Neural progenitor cell (in vitro differentiated cells): ENCODE measurements at regions not wholly inside any gene's neighbourhood (a gene's known extent, or its start where the extent isn't known, plus 50 kb on each side); places are given as distances from the start of the nearest gene placed in this dataset.

Experiments used
- DNase-seq: peaks from one replicate; pipeline ENCODE4 v3.0.0-alpha.2; 2016; ENCODE audit warnings: low spot score
- H2AFZ ChIP-seq: fragments of 200-600 bp; sonication (generic); replicated peaks from 2 replicates; pipeline ENCODE4 v1.6.1; 2016; ENCODE audit warnings: antibody characterized with exemption
- H3F3A ChIP-seq: fragments of 200-600 bp; sonication (generic); 2 replicates; pipeline ENCODE4 v1.6.1; 2016; ENCODE audit warnings: antibody characterized with exemption, low read depth
- H3K27ac ChIP-seq: fragments of 200-600 bp; sonication (generic); 2 replicates; pipeline ENCODE4 v1.5.1; 2016; ENCODE audit warnings: mild to moderate bottlenecking
- H3K27me3 ChIP-seq: fragments of 200-600 bp; sonication (generic); 2 replicates; pipeline ENCODE4 v1.6.1; 2016; ENCODE audit warnings: mild to moderate bottlenecking, moderate library complexity
- H3K36me3 ChIP-seq: fragments of 200-600 bp; sonication (generic); 2 replicates; pipeline ENCODE4 v1.5.1; 2016
- H3K4me1 ChIP-seq: fragments of 200-600 bp; sonication (generic); 2 replicates; pipeline ENCODE4 v1.6.1; 2016; ENCODE audit warnings: mixed run types
- H3K4me2 ChIP-seq: fragments of 200-600 bp; sonication (generic); 2 replicates; pipeline ENCODE4 v1.6.1; 2016
- H3K4me3 ChIP-seq: fragments of 200-600 bp; sonication (generic); 2 replicates; pipeline ENCODE4 v1.5.1; 2016
- H3K79me2 ChIP-seq: fragments of 200-600 bp; sonication (generic); 2 replicates; pipeline ENCODE4 v1.6.1; 2016; ENCODE audit warnings: low read depth
- H3K9ac ChIP-seq: fragments of 200-600 bp; sonication (generic); 2 replicates; pipeline ENCODE4 v1.6.1; 2016
- H3K9me3 ChIP-seq: fragments of 200-600 bp; sonication (generic); 2 replicates; pipeline ENCODE4 v1.5.1; 2016; ENCODE audit warnings: low read depth
- H4K20me1 ChIP-seq: fragments of 200-600 bp; sonication (generic); 2 replicates; pipeline ENCODE4 v1.6.1; 2016; ENCODE audit warnings: low read depth
- H3K27ac Mint-ChIP-seq: 3 replicates; pipeline ENCODE4 v1.8.0; 2021; ENCODE audit warnings: mixed read lengths
- H3K27me3 Mint-ChIP-seq: 2 replicates; pipeline ENCODE4 v1.8.0; 2022; ENCODE audit warnings: low read depth, mild to moderate bottlenecking, inconsistent platforms, moderate library complexity, mixed read lengths; ENCODE audit not compliant: insufficient read depth
- H3K36me3 Mint-ChIP-seq: 3 replicates; pipeline ENCODE4 v1.8.0; 2021; ENCODE audit warnings: mixed read lengths
- H3K4me1 Mint-ChIP-seq: 3 replicates; pipeline ENCODE4 v1.8.0; 2021; ENCODE audit warnings: mixed read lengths
- H3K4me3 Mint-ChIP-seq: 3 replicates; pipeline ENCODE4 v1.8.0; 2021; ENCODE audit warnings: mild to moderate bottlenecking, moderate library complexity, mixed read lengths
- H3K9me3 Mint-ChIP-seq: 3 replicates; pipeline ENCODE4 v1.8.0; 2020; ENCODE audit warnings: mixed read lengths
- CTCF ChIP-seq: fragments of 200-600 bp; sonication (generic); IDR thresholded peaks from 2 replicates; pipeline ENCODE4 v1.5.1; 2017; ENCODE audit warnings: antibody characterized with exemption, mild to moderate bottlenecking
- EZH2 ChIP-seq: fragments of 200-600 bp; sonication (generic); IDR thresholded peaks from 2 replicates; pipeline ENCODE4 v1.6.1; 2017; ENCODE audit warnings: antibody characterized with exemption, mild to moderate bottlenecking, moderate library complexity
- EZH2phosphoT487 ChIP-seq: fragments of 200-600 bp; sonication (generic); IDR thresholded peaks from 2 replicates; pipeline ENCODE4 v1.6.1; 2017; ENCODE audit warnings: antibody characterized with exemption

- Histone ChIP-seq H4K20me1 (no peaks in the 10 kb centered on the region), H2AFZ (no peak overlapping the region), H3F3A (no peaks in the 10 kb centered on the region), H3K4me2 (no peak overlapping the region), H3K79me2 (no peaks in the 10 kb centered on the region), H3K36me3 (no peaks in the 10 kb centered on the region), H3K27ac (no peak overlapping the region), H3K4me3 (no peak overlapping the region), H3K4me1 (no peaks in the 10 kb centered on the region), H3K9ac (no peak overlapping the region), H3K27me3 (no peaks in the 10 kb centered on the region), H3K9me3 (no peaks in the 10 kb centered on the region)
- no peak for DNase-seq
- TF ChIP-seq CTCF = no peak
- TF ChIP-seq EZH2 = no peak
- TF ChIP-seq EZH2phosphoT487 = no peak
- no peak overlapping the region for H3K27ac Mint-ChIP-seq
- no peaks in the 10 kb centered on the region for H3K36me3 Mint-ChIP-seq
- peaks cover 7% of the 10 kb centered on the region for H3K9me3 Mint-ChIP-seq
- H3K27me3 Mint-ChIP-seq = peaks cover 4% of the 10 kb centered on the region
- no peaks in the 10 kb centered on the region for H3K4me1 Mint-ChIP-seq
- no peak overlapping the region for H3K4me3 Mint-ChIP-seq
Measured at GRCh38 chr4:18626366-18626765, 604.8 kb upstream of the LCORL start.

- Histone ChIP-seq H3K4me1 (no peaks in the 10 kb centered on the region), H3K27ac (no peak overlapping the region), H3K4me2 (no peak overlapping the region), H3F3A (no peaks in the 10 kb centered on the region), H3K79me2 (no peaks in the 10 kb centered on the region), H3K27me3 (no peaks in the 10 kb centered on the region), H4K20me1 (no peaks in the 10 kb centered on the region), H3K9me3 (no peaks in the 10 kb centered on the region), H3K9ac (no peak overlapping the region), H3K36me3 (no peaks in the 10 kb centered on the region), H3K4me3 (no peak overlapping the region), H2AFZ (peak overlapping the region; percentile 10)
- Mint-ChIP-seq H3K36me3 (no peaks in the 10 kb centered on the region), H3K27ac (no peak overlapping the region), H3K4me1 (no peaks in the 10 kb centered on the region), H3K27me3 (peaks cover 2% of the 10 kb centered on the region), H3K4me3 (no peak overlapping the region), H3K9me3 (peaks cover 3% of the 10 kb centered on the region)
- TF ChIP-seq EZH2 = no peak
- TF ChIP-seq EZH2phosphoT487 = no peak
- no peak for TF ChIP-seq CTCF
- DNase-seq = no peak
Measured at GRCh38 chr4:18621186-18621585, 599.6 kb upstream of the LCORL start.

GRCh38 chr4:18616720-18617119, 595.2 kb upstream of the LCORL start:
- Mint-ChIP-seq H3K4me1 (no peaks in the 10 kb centered on the region), H3K27ac (no peak overlapping the region), H3K27me3 (no peaks in the 10 kb centered on the region), H3K36me3 (no peaks in the 10 kb centered on the region), H3K9me3 (no peaks in the 10 kb centered on the region), H3K4me3 (no peak overlapping the region)
- Histone ChIP-seq H3F3A (no peaks in the 10 kb centered on the region), H3K36me3 (no peaks in the 10 kb centered on the region), H3K9ac (no peak overlapping the region), H3K4me2 (no peak overlapping the region), H4K20me1 (no peaks in the 10 kb centered on the region), H2AFZ (no peak overlapping the region), H3K27me3 (no peaks in the 10 kb centered on the region), H3K27ac (no peak overlapping the region), H3K4me1 (no peaks in the 10 kb centered on the region), H3K79me2 (no peaks in the 10 kb centered on the region), H3K4me3 (no peak overlapping the region), H3K9me3 (no peaks in the 10 kb centered on the region)
- no peak for DNase-seq
- no peak for TF ChIP-seq EZH2phosphoT487

- Histone ChIP-seq H3K4me2 (no peak overlapping the region), H3K4me3 (no peak overlapping the region), H3K36me3 (no peaks in the 10 kb centered on the region), H4K20me1 (no peaks in the 10 kb centered on the region), H3K9me3 (no peaks in the 10 kb centered on the region), H3K79me2 (no peaks in the 10 kb centered on the region), H3K9ac (no peak overlapping the region), H3K27ac (no peak overlapping the region), H3K27me3 (no peaks in the 10 kb centered on the region), H3F3A (no peaks in the 10 kb centered on the region), H2AFZ (no peak overlapping the region), H3K4me1 (no peaks in the 10 kb centered on the region)
- Mint-ChIP-seq H3K4me3 (no peak overlapping the region), H3K9me3 (no peaks in the 10 kb centered on the region), H3K4me1 (no peaks in the 10 kb centered on the region), H3K27ac (no peak overlapping the region), H3K27me3 (no peaks in the 10 kb centered on the region), H3K36me3 (no peaks in the 10 kb centered on the region)
- TF ChIP-seq EZH2 (no peak), EZH2phosphoT487 (no peak), CTCF (no peak)
- DNase-seq = no peak
Measured at GRCh38 chr4:18611026-18611425, 589.5 kb upstream of the LCORL start.
